Smooth muscle cell (in vitro differentiated cells): ENCODE measurements at regions not wholly inside any gene's neighbourhood (a gene's known extent, or its start where the extent isn't known, plus 50 kb on each side); places are given as distances from the start of the nearest gene placed in this dataset.

Experiments used
- DNase-seq: peaks from one replicate; lab custom pipeline; 2025; ENCODE audit not compliant: unreplicated experiment; lab: John Stamatoyannopoulos, UW
- H2AFZ ChIP-seq: fragments of 200-600 bp; sonication (generic); 2 replicates; pipeline ENCODE4 v1.6.0; 2016; ENCODE audit warnings: antibody characterized with exemption, low read depth, mild to moderate bottlenecking
- H3F3A ChIP-seq: fragments of 200-600 bp; sonication (generic); 2 replicates; pipeline ENCODE4 v1.6.0; 2017; ENCODE audit warnings: antibody characterized with exemption, low read depth
- H3K27ac ChIP-seq: fragments of 200-600 bp; sonication (generic); 2 replicates; pipeline ENCODE4 v1.5.1; 2016; ENCODE audit warnings: low read depth, mild to moderate bottlenecking
- H3K27me3 ChIP-seq: fragments of 200-600 bp; sonication (generic); 2 replicates; pipeline ENCODE4 v1.6.1; 2016; ENCODE audit warnings: low read depth, mild to moderate bottlenecking
- H3K36me3 ChIP-seq: fragments of 200-600 bp; sonication (generic); 2 replicates; pipeline ENCODE4 v1.5.1; 2016; ENCODE audit warnings: low read depth
- H3K4me1 ChIP-seq: fragments of 200-600 bp; sonication (generic); 2 replicates; pipeline ENCODE4 v1.5.1; 2016; ENCODE audit warnings: low read depth
- H3K4me2 ChIP-seq: fragments of 200-600 bp; sonication (generic); 2 replicates; pipeline ENCODE4 v1.6.0; 2016; ENCODE audit warnings: mild to moderate bottlenecking
- H3K4me3 ChIP-seq: fragments of 200-600 bp; sonication (generic); 2 replicates; pipeline ENCODE4 v1.5.1; 2016; ENCODE audit warnings: mild to moderate bottlenecking
- H3K79me2 ChIP-seq: fragments of 200-600 bp; sonication (generic); 2 replicates; pipeline ENCODE4 v1.6.0; 2016; ENCODE audit warnings: low read depth, mild to moderate bottlenecking
- H3K9ac ChIP-seq: fragments of 200-600 bp; sonication (generic); 2 replicates; pipeline ENCODE4 v1.6.0; 2016; ENCODE audit warnings: low read depth
- H3K9me3 ChIP-seq: fragments of 200-600 bp; sonication (generic); replicated peaks from 2 replicates; pipeline ENCODE4 v1.5.1; 2016; ENCODE audit warnings: low read depth
- H4K20me1 ChIP-seq: fragments of 200-600 bp; sonication (generic); 2 replicates; pipeline ENCODE4 v1.6.0; 2016; ENCODE audit warnings: low read depth
- CTCF ChIP-seq: fragments of 200-600 bp; sonication (generic); IDR thresholded peaks from 2 replicates; pipeline ENCODE4 v1.5.1; 2017; ENCODE audit warnings: borderline replicate concordance, mild to moderate bottlenecking, antibody characterized with exemption; ENCODE audit not compliant: insufficient read depth, poor library complexity, severe bottlenecking
- WGBS: methylation state at CpG from one replicate; pipeline ENCODE4 v1.1.7; 2016; ENCODE audit warnings: low lambda C conversion rate; 5-methylcytosine and 5-hydroxymethylcytosine counted together

GRCh38 chr2:120869036-120869729, 133.5 kb downstream of the GLI2 start:
- no peak overlapping the region for H3K9ac ChIP-seq
- peak overlapping the region; percentile 87 for H3K27ac ChIP-seq
- no peak overlapping the region for H2AFZ ChIP-seq
- H3K36me3 ChIP-seq, result no peaks in the 10 kb centered on the region
- H3K4me1 ChIP-seq, result peaks cover 27% of the 10 kb centered on the region
- H3F3A ChIP-seq, result peaks cover 14% of the 10 kb centered on the region
- no peak for DNase-seq
- no peaks in the 10 kb centered on the region for H3K9me3 ChIP-seq
- peaks cover 50% of the 10 kb centered on the region for H4K20me1 ChIP-seq
- no peaks in the 10 kb centered on the region for H3K27me3 ChIP-seq
- H3K4me2 ChIP-seq, result no peak overlapping the region
- H3K79me2 ChIP-seq, result peaks cover 81% of the 10 kb centered on the region
- WGBS, result 94% methylated on average over 1 of the region's 1 CpG
- no peak for TF ChIP-seq CTCF
- no peak overlapping the region for H3K4me3 ChIP-seq

DNA sequence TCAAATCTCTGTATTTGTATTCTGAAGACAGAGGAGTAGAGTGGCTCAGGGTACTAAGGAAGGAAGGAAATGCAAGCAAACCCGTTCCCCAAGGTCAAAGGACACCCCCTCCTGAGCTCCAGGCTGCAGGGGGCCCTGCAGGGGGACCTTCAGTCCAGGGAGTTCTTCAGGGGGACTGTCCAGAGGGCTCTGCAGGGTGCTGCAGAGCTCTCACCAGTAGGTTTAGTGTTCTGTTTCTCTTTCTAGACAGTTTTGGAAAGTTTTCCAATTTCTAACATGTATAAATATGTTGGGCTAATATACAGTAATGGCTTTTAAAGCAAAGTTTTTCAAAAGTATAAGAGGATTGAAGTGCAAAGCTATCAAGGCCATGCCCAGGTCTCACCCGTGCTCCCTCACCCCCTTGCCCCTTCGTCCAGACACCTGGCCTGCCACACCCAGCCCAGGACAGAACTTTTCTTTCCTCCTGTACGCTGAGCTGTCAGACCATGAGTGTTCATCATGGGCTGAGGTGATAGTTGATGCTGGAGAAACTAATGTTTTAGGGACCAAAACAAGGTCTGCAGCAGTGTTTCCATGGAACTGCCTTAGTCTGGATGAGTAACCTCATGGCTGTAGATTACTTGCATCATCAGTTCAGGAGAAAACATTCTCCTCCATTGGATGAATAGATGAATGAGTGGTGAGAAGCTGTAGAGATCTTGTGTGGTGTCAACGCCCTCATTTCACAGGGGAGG, 134.2 kb downstream of the GLI2 start:
- H3K27ac ChIP-seq, result no peak overlapping the region
- no peaks in the 10 kb centered on the region for H3K9me3 ChIP-seq
- WGBS, result 87% methylated on average over 5 of the region's 5 CpGs
- H2AFZ ChIP-seq, result no peak overlapping the region
- no peak overlapping the region for H3K4me3 ChIP-seq
- no peak overlapping the region for H3K4me2 ChIP-seq
- peaks cover 81% of the 10 kb centered on the region for H3K79me2 ChIP-seq
- no peak overlapping the region for H3K9ac ChIP-seq
- H3F3A ChIP-seq, result peaks cover 14% of the 10 kb centered on the region
- peaks cover 33% of the 10 kb centered on the region for H3K4me1 ChIP-seq
- TF ChIP-seq CTCF, result no peak
- H4K20me1 ChIP-seq, result peaks cover 53% of the 10 kb centered on the region
- H3K36me3 ChIP-seq, result no peaks in the 10 kb centered on the region
- DNase-seq, result no peak
- no peaks in the 10 kb centered on the region for H3K27me3 ChIP-seq

DNA sequence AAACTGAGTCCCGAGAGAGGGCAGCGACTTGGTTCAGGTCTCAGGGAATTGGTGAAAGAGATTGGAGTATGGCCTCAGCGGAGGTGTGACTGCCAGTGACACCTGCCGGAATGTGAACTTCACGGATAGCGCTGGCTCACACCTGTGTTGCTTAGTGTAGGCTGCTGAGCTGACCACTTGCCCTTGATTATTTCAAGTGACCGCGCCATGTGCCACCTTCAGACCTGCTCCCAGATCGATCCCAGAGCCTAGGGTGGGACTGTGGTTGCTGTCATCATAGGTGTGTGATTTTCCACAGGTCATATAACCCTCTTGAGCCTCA, 134.8 kb downstream of the GLI2 start:
- H4K20me1 ChIP-seq, result peaks cover 58% of the 10 kb centered on the region
- no peak overlapping the region for H3K27ac ChIP-seq
- H3K4me3 ChIP-seq, result no peak overlapping the region
- peaks cover 14% of the 10 kb centered on the region for H3F3A ChIP-seq
- WGBS, result 98% methylated on average over 9 of the region's 9 CpGs
- DNase-seq, result no peak
- H3K4me1 ChIP-seq, result peaks cover 33% of the 10 kb centered on the region
- H3K79me2 ChIP-seq, result peaks cover 84% of the 10 kb centered on the region
- H3K4me2 ChIP-seq, result no peak overlapping the region
- no peak overlapping the region for H2AFZ ChIP-seq
- no peaks in the 10 kb centered on the region for H3K9me3 ChIP-seq
- no peak overlapping the region for H3K9ac ChIP-seq
- no peaks in the 10 kb centered on the region for H3K27me3 ChIP-seq
- TF ChIP-seq CTCF, result no peak
- H3K36me3 ChIP-seq, result no peaks in the 10 kb centered on the region
